Iris pigment epithelial cell (primary cell): ENCODE measurements at regions not wholly inside any gene's neighbourhood (a gene's known extent, or its start where the extent isn't known, plus 50 kb on each side); places are given as distances from the start of the nearest gene placed in this dataset.

Source experiments
- DNase-seq: peaks from one replicate; pipeline ENCODE4 v3.0.0-alpha.2; 2011; ENCODE audit warnings: low read depth

- peak; percentile 40 for DNase-seq
Observed at GRCh38 chr13:106383791-106384190, 151.7 kb downstream of the EFNB2 start.

- no peak for DNase-seq
Observed at GRCh38 chr13:106382534-106382933, 152.9 kb downstream of the EFNB2 start.

- peak; percentile 67 for DNase-seq
Observed at GRCh38 chr13:106381091-106381490, 154.4 kb downstream of the EFNB2 start.

GRCh38 chr13:106377931-106378662, 157.4 kb downstream of the EFNB2 start:
- DNase-seq, result no peak

GRCh38 chr13:106377341-106377740, 158.1 kb downstream of the EFNB2 start:
- no peak for DNase-seq

- peak; percentile 98 for DNase-seq
Observed at GRCh38 chr13:106376401-106377112, 158.9 kb downstream of the EFNB2 start.

- DNase-seq, result no peak
Observed at GRCh38 chr13:106375085-106375484, 160.4 kb downstream of the EFNB2 start.

- no peak for DNase-seq
Observed at GRCh38 chr13:106374631-106375030, 160.8 kb downstream of the EFNB2 start.

GRCh38 chr13:106373989-106374572, 161.4 kb downstream of the EFNB2 start:
- peak; percentile 86 for DNase-seq

GRCh38 chr13:106373304-106373988, 162.0 kb downstream of the EFNB2 start:
- peak; percentile 34 for DNase-seq

- peak; percentile 97 for DNase-seq
Observed at GRCh38 chr13:106372199-106373155, 163.0 kb downstream of the EFNB2 start.

- DNase-seq, result no peak
Observed at GRCh38 chr13:106371024-106371423, 164.4 kb downstream of the EFNB2 start.

GRCh38 chr13:106369858-106370257, 165.6 kb downstream of the EFNB2 start:
- no peak for DNase-seq

GRCh38 chr13:106369091-106369490, 166.4 kb downstream of the EFNB2 start:
- DNase-seq, result peak; percentile 59

- no peak for DNase-seq
Observed at GRCh38 chr13:106367361-106367971, 168.0 kb downstream of the EFNB2 start.

GRCh38 chr13:106362707-106363106, 172.8 kb downstream of the EFNB2 start:
- no peak for DNase-seq

GRCh38 chr13:106361621-106362020, 173.8 kb downstream of the EFNB2 start:
- no peak for DNase-seq

GRCh38 chr13:106357198-106357597, 178.3 kb downstream of the EFNB2 start:
- DNase-seq, result peak; percentile 43

GRCh38 chr13:106355866-106356265, 179.6 kb downstream of the EFNB2 start:
- no peak for DNase-seq

GRCh38 chr13:106354961-106355360, 180.5 kb downstream of the EFNB2 start:
- DNase-seq, result no peak

- peak; percentile 51 for DNase-seq
Observed at GRCh38 chr13:106352850-106353249, 182.6 kb downstream of the EFNB2 start.
